ENCODE measurements at regions not wholly inside any gene's neighbourhood (a gene's known extent, or its start where the extent isn't known, plus 50 kb on each side); places are given as distances from the start of the nearest gene placed in this dataset.

GRCh38 chr13:76473552-76474134 lies 412.6 kb downstream of the KCTD12 start:
- POLR2A ChIA-PET: no interaction called here
- CTCF ChIA-PET: interaction anchor here (0.7 to 4.6 kb wide), 18 partner anchors 9 to 1060 kb away, joined by 3 to 57 read pairs (median 3); no protein-coding TSS in a partner anchor
- TF ChIP-seq CTCF (IDR thresholded peaks at IDR 0.05; ENCODE audit: control extremely low read depth, extremely low read depth, low read depth, missing control alignments): peak; percentile 67
- DNase-seq (ENCODE audit: extremely low spot score): peak; percentile 35

- TF ChIP-seq CTCF (IDR thresholded peaks at IDR 0.05; ENCODE audit: control extremely low read depth, extremely low read depth, low read depth, missing control alignments): no peak
- CTCF ChIA-PET: interaction anchor here (0.7 to 4.6 kb wide), 15 partner anchors 11 to 1059 kb away, joined by 3 to 57 read pairs (median 4); no protein-coding TSS in a partner anchor
- no peak for DNase-seq (ENCODE audit: extremely low spot score)
- POLR2A ChIA-PET: no interaction called here
Measured at GRCh38 chr13:76472916-76473315, 413.3 kb downstream of the KCTD12 start.

- no peak for DNase-seq (ENCODE audit: extremely low spot score)
- CTCF ChIA-PET: interaction anchor here (1.4 to 4.6 kb wide), 5 partner anchors 9 to 795 kb away, joined by 3 to 57 read pairs (median 6); no protein-coding TSS in a partner anchor
- POLR2A ChIA-PET: no interaction called here
- no peak for TF ChIP-seq CTCF (IDR thresholded peaks at IDR 0.05; ENCODE audit: control extremely low read depth, extremely low read depth, low read depth, missing control alignments)
Measured at GRCh38 chr13:76471486-76471885, 414.7 kb downstream of the KCTD12 start.

- CTCF ChIA-PET: interaction anchor here (1.1 to 2.0 kb wide), 5 partner anchors 9 to 794 kb away, joined by 3 to 9 read pairs (median 4); no protein-coding TSS in a partner anchor
- POLR2A ChIA-PET: no interaction called here
- TF ChIP-seq CTCF (IDR thresholded peaks at IDR 0.05; ENCODE audit: control extremely low read depth, extremely low read depth, low read depth, missing control alignments): no peak
Measured at GRCh38 chr13:76470991-76471390, 415.2 kb downstream of the KCTD12 start.

GRCh38 chr13:76466043-76466442 lies 420.2 kb downstream of the KCTD12 start:
- ChIA-PET CTCF (interaction anchor here (2.2 kb wide), 1 partner anchor 596 kb away, joined by 6 read pairs; no protein-coding TSS in a partner anchor), POLR2A (no interaction called here)

More at GRCh38 chr13:76470991-76471390, 415.2 kb downstream of the KCTD12 start:
- DNase-seq (ENCODE audit: extremely low spot score): no peak

DNA sequence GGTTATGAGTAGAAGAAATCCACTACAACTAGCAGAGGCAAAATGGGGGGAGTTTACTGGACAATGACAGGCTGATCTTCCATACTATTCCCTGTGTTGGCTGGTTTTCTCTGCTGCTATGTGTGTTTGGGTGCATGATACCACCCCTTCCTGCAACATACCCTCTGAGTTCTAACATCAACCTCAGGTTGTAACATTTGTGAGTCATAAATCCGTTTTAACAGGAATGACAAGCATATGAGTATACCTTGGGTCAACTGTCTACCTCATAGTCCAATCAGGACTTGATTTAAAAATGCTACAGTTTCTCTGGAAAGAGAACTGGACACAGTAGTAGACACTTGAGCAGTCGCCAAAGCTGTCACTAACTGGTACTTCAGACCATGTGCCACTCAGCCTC lies 422.9 kb downstream of the KCTD12 start:
- no peak for TF ChIP-seq CTCF (IDR thresholded peaks at IDR 0.05; ENCODE audit: control extremely low read depth, extremely low read depth, low read depth, missing control alignments)
- DNase-seq (ENCODE audit: extremely low spot score): no peak
- ChIA-PET CTCF (interaction anchor here (2.1 to 2.8 kb wide), 2 partner anchors 11 to 587 kb away, joined by 5 to 7 read pairs; no protein-coding TSS in a partner anchor), POLR2A (no interaction called here)

More at GRCh38 chr13:76466043-76466442, 420.2 kb downstream of the KCTD12 start:
- TF ChIP-seq CTCF (IDR thresholded peaks at IDR 0.05; ENCODE audit: control extremely low read depth, extremely low read depth, low read depth, missing control alignments): no peak
- DNase-seq (ENCODE audit: extremely low spot score): no peak
